H9 (cell line): ENCODE measurements at regions not wholly inside any gene's neighbourhood (a gene's known extent, or its start where the extent isn't known, plus 50 kb on each side); places are given as distances from the start of the nearest gene placed in this dataset.

Experiments used
- DNase-seq: peaks from one replicate; pipeline ENCODE4 v3.0.0-alpha.2; 2017
- H2AFZ ChIP-seq: one replicate; pipeline ENCODE4 v1.6.1; 2013; ENCODE audit warnings: mild to moderate bottlenecking, low read length, control low read depth, moderate library complexity
- H2AK5ac ChIP-seq: 2 replicates; pipeline ENCODE4 v1.6.1; 2013; ENCODE audit warnings: low read length, control low read depth, mixed read lengths; ENCODE audit not compliant: insufficient read length
- H2BK120ac ChIP-seq: one replicate; pipeline ENCODE4 v1.6.1; 2013; ENCODE audit warnings: low read depth, mild to moderate bottlenecking, low read length, control low read depth, inconsistent platforms; ENCODE audit not compliant: poor library complexity, severe bottlenecking
- H2BK12ac ChIP-seq: 2 replicates; pipeline ENCODE4 v1.6.1; 2013; ENCODE audit warnings: low read length, control low read depth, mixed read lengths, low read depth; ENCODE audit not compliant: insufficient read length
- H2BK15ac ChIP-seq: 2 replicates; pipeline ENCODE4 v1.6.1; 2013; ENCODE audit warnings: low read depth, low read length, control low read depth
- H2BK20ac ChIP-seq: one replicate; pipeline ENCODE4 v1.6.1; 2013; ENCODE audit warnings: low read depth, mild to moderate bottlenecking, low read length, control low read depth, inconsistent platforms; ENCODE audit not compliant: poor library complexity, severe bottlenecking
- H2BK5ac ChIP-seq: 2 replicates; pipeline ENCODE4 v1.6.1; 2013; ENCODE audit warnings: low read length, control low read depth, mixed read lengths; ENCODE audit not compliant: insufficient read length
- H3K14ac ChIP-seq: 2 replicates; pipeline ENCODE4 v1.6.1; 2013; ENCODE audit warnings: low read length, control low read depth; ENCODE audit not compliant: insufficient read depth
- H3K18ac ChIP-seq: 2 replicates; pipeline ENCODE4 v1.6.1; 2013; ENCODE audit warnings: low read depth, mild to moderate bottlenecking, mixed read lengths, low read length, control low read depth; ENCODE audit not compliant: insufficient read length
- H3K23ac ChIP-seq: 2 replicates; pipeline ENCODE4 v1.6.1; 2013; ENCODE audit warnings: low read length, control low read depth, mixed read lengths, low read depth; ENCODE audit not compliant: insufficient read length
- H3K23me2 ChIP-seq: 2 replicates; pipeline ENCODE4 v1.6.1; 2013; ENCODE audit warnings: low read depth, mild to moderate bottlenecking, mixed read lengths, low read length, control low read depth; ENCODE audit not compliant: insufficient read length, poor library complexity, severe bottlenecking
- H3K27ac ChIP-seq: 2 replicates; pipeline ENCODE4 v1.5.1; 2013; ENCODE audit warnings: low read length, control low read depth, mixed read lengths, low read depth; ENCODE audit not compliant: insufficient read length
- H3K27me3 ChIP-seq: 2 replicates; pipeline ENCODE4 v1.6.1; 2013; ENCODE audit warnings: low read length, control low read depth, inconsistent platforms; ENCODE audit not compliant: insufficient read depth
- H3K4ac ChIP-seq: 2 replicates; pipeline ENCODE4 v1.6.1; 2013; ENCODE audit warnings: low read depth, mild to moderate bottlenecking, control low read depth, inconsistent platforms, low read length, moderate library complexity
- H3K4me1 ChIP-seq: 2 replicates; pipeline ENCODE4 v1.6.1; 2013; ENCODE audit warnings: low read length, control low read depth, inconsistent platforms; ENCODE audit not compliant: insufficient read depth
- H3K4me2 ChIP-seq: 2 replicates; pipeline ENCODE4 v1.6.1; 2013; ENCODE audit warnings: low read length, control low read depth, mixed read lengths; ENCODE audit not compliant: insufficient read length, insufficient read depth
- H3K56ac ChIP-seq: 2 replicates; pipeline ENCODE4 v1.6.1; 2013; ENCODE audit warnings: low read depth, mild to moderate bottlenecking, mixed read lengths, low read length, control low read depth; ENCODE audit not compliant: insufficient read length
- H3K79me1 ChIP-seq: 2 replicates; pipeline ENCODE4 v1.6.1; 2013; ENCODE audit warnings: low read depth, mild to moderate bottlenecking, moderate library complexity, low read length, control low read depth, inconsistent platforms; ENCODE audit not compliant: insufficient read depth, poor library complexity, severe bottlenecking
- H3K79me2 ChIP-seq: 2 replicates; pipeline ENCODE4 v1.6.1; 2013; ENCODE audit warnings: low read length, control low read depth, inconsistent platforms; ENCODE audit not compliant: insufficient read depth
- H3K9ac ChIP-seq: 2 replicates; pipeline ENCODE4 v1.6.1; 2013; ENCODE audit warnings: low read length, control low read depth, mixed read lengths; ENCODE audit not compliant: insufficient read length; ENCODE audit errors: extremely low read depth
- H3K9me3 ChIP-seq: one replicate; pipeline ENCODE4 v1.6.1; 2013; ENCODE audit warnings: low read depth, low read length, inconsistent platforms; ENCODE audit not compliant: control insufficient read depth
- H3T11ph ChIP-seq: one replicate; pipeline ENCODE4 v1.6.1; 2013; ENCODE audit warnings: mild to moderate bottlenecking, low read length, control low read depth, inconsistent platforms
- H4K20me1 ChIP-seq: one replicate; pipeline ENCODE4 v1.6.1; 2013; ENCODE audit not compliant: control insufficient read depth, insufficient read length, insufficient read depth
- H4K5ac ChIP-seq: 2 replicates; pipeline ENCODE4 v1.6.1; 2013; ENCODE audit warnings: low read depth, mild to moderate bottlenecking, mixed read lengths, low read length, control low read depth; ENCODE audit not compliant: insufficient read length
- H4K8ac ChIP-seq: replicated peaks from 2 replicates; pipeline ENCODE4 v1.6.1; 2013; ENCODE audit warnings: low read length, control low read depth, mixed read lengths, low read depth; ENCODE audit not compliant: insufficient read length
- H4K91ac ChIP-seq: 2 replicates; pipeline ENCODE4 v1.6.1; 2013; ENCODE audit warnings: low read depth, mild to moderate bottlenecking, moderate library complexity, mixed read lengths, low read length, control low read depth; ENCODE audit not compliant: insufficient read length
- H3K27ac Mint-ChIP-seq, 3 experiments: 2 replicates in 2 of 3; 3 replicates in 1 of 3; pipeline ENCODE4 v1.8.0; 2020 to 2021; ENCODE audit warnings: mixed read lengths in 3 of 3, mild to moderate bottlenecking in 1 of 3, moderate library complexity in 1 of 3
- H3K27me3 Mint-ChIP-seq: 2 replicates; pipeline ENCODE4 v1.8.0; 2021; ENCODE audit warnings: low read depth, mild to moderate bottlenecking, moderate library complexity, mixed read lengths
- H3K36me3 Mint-ChIP-seq, 3 experiments: 2 replicates in 2 of 3; 3 replicates in 1 of 3; pipeline ENCODE4 v1.8.0; 2020 to 2021; ENCODE audit warnings: low read depth in 3 of 3, mixed read lengths in 3 of 3; ENCODE audit not compliant: insufficient read depth in 1 of 3
- H3K4me1 Mint-ChIP-seq, 2 experiments: 2 replicates each; pipeline ENCODE4 v1.8.0; 2020; ENCODE audit warnings: mixed read lengths in 2 of 2
- H3K4me3 Mint-ChIP-seq, 2 experiments: 2 replicates in 1 of 2; 3 replicates in 1 of 2; pipeline ENCODE4 v1.8.0; 2020 to 2021; ENCODE audit warnings: mild to moderate bottlenecking in 2 of 2, mixed read lengths in 2 of 2, moderate library complexity in 1 of 2
- H3K9me3 Mint-ChIP-seq, 2 experiments: 2 replicates in 1 of 2; 3 replicates in 1 of 2; pipeline ENCODE4 v1.8.0; 2020; ENCODE audit warnings: mild to moderate bottlenecking in 2 of 2, mixed read lengths in 2 of 2, moderate library complexity in 1 of 2
- CTCF ChIP-seq: fragments of 200-600 bp; sonication (generic); conservative IDR thresholded peaks from 3 replicates; pipeline ENCODE4 v1.8.0; 2021; ENCODE audit warnings: antibody characterized with exemption, mild to moderate bottlenecking
- WGBS: extraction: QIAGEN DNeasy Blood & Tissue Kit; methylation state at CpG from one replicate; pipeline ENCODE4 v1.1.7; 2013; ENCODE audit warnings: missing lambda C conversion rate, low lambda C conversion rate, mixed read lengths; ENCODE audit not compliant: insufficient read length; ENCODE audit errors: extremely low coverage; 5-methylcytosine and 5-hydroxymethylcytosine counted together

- H3K23me2 ChIP-seq = no peaks in the 10 kb centered on the region
- no peak for DNase-seq
- no CpG with 5 or more reads among the region's 1 CpG for WGBS
- no peaks in the 10 kb centered on the region for H3K27me3 Mint-ChIP-seq
- H3K79me1 ChIP-seq = no peaks in the 10 kb centered on the region
- no peak overlapping the region for H4K8ac ChIP-seq
- H3K23ac ChIP-seq = no peak overlapping the region
- no peak overlapping the region for H3K4ac ChIP-seq
- no peaks in the 10 kb centered on the region for H3K9me3 ChIP-seq
- no peak overlapping the region for H4K91ac ChIP-seq
- no peaks in the 10 kb centered on the region for H4K20me1 ChIP-seq
- H2AFZ ChIP-seq = no peak overlapping the region
- no peak overlapping the region for H2BK12ac ChIP-seq
- no peaks in the 10 kb centered on the region for H3K27me3 ChIP-seq
- H3K9me3 Mint-ChIP-seq = no peaks in the 10 kb centered on the region
- no peak overlapping the region for H2AK5ac ChIP-seq
- no peak overlapping the region for H4K5ac ChIP-seq
- H3K27ac ChIP-seq = no peak overlapping the region
- no peak overlapping the region for H2BK20ac ChIP-seq
- no peak overlapping the region for H2BK120ac ChIP-seq
- no peaks in the 10 kb centered on the region for H3K36me3 Mint-ChIP-seq
- no peak overlapping the region for H3K4me3 Mint-ChIP-seq
- H3K4me1 ChIP-seq = no peaks in the 10 kb centered on the region
- H3K4me1 Mint-ChIP-seq = no peaks in the 10 kb centered on the region
- no peak overlapping the region for H3K14ac ChIP-seq
- H3K27ac Mint-ChIP-seq = no peak overlapping the region
- H2BK15ac ChIP-seq = no peak overlapping the region
- H3K4me2 ChIP-seq = no peak overlapping the region
- no peak overlapping the region for H3K9ac ChIP-seq
- H2BK5ac ChIP-seq = no peak overlapping the region
- H3K56ac ChIP-seq = no peak overlapping the region
- no peak overlapping the region for H3T11ph ChIP-seq
- no peak overlapping the region for H3K18ac ChIP-seq
- TF ChIP-seq CTCF = no peak
- H3K79me2 ChIP-seq = no peaks in the 10 kb centered on the region
These were observed 833.4 kb upstream of the ATXN8OS start for GRCh38 chr13:69274231-69274630.
